22Rv1 (cell line): ENCODE measurements at regions not wholly inside any gene's neighbourhood (a gene's known extent, or its start where the extent isn't known, plus 50 kb on each side); places are given as distances from the start of the nearest gene placed in this dataset.
A peak's percentile ranks its signal among the peaks of the same experiment; 100 is the strongest.

Experiments used
- H3K27ac ChIP-seq: fragments of 450-650 bp; 2 replicates; pipeline ENCODE4 v1.5.1; 2017
- CTCF ChIP-seq: fragments of 450-650 bp; IDR thresholded peaks from 2 replicates; pipeline ENCODE4 v1.5.1; 2017; ENCODE audit warnings: mild to moderate bottlenecking
- ZFX ChIP-seq: fragments of 450-650 bp; IDR thresholded peaks from 2 replicates; pipeline ENCODE4 v1.6.1; 2017; ENCODE audit warnings: antibody characterized with exemption, borderline replicate concordance

- TF ChIP-seq ZFX (no peak), CTCF (no peak)
- no peak overlapping the region for H3K27ac ChIP-seq
Observed at GRCh38 chr1:58836408-58836807, 52.6 kb upstream of the JUN start.

- no peak overlapping the region for H3K27ac ChIP-seq
- no peak for TF ChIP-seq CTCF
- no peak for TF ChIP-seq ZFX
Observed at GRCh38 chr1:58837886-58838285, 54.0 kb upstream of the JUN start.

- H3K27ac ChIP-seq: no peak overlapping the region
Observed at GRCh38 chr1:58839147-58839795, 55.4 kb upstream of the JUN start.

GRCh38 chr1:58839846-58840835 lies 56.3 kb upstream of the JUN start:
- no peak for TF ChIP-seq ZFX
- no peak overlapping the region for H3K27ac ChIP-seq

More at GRCh38 chr1:58839147-58839795, 55.4 kb upstream of the JUN start:
- TF ChIP-seq CTCF: no peak

GRCh38 chr1:58841455-58841854 lies 57.6 kb upstream of the JUN start:
- no peak overlapping the region for H3K27ac ChIP-seq
- peak; percentile 34 for TF ChIP-seq CTCF
- TF ChIP-seq ZFX: no peak

- TF ChIP-seq CTCF: no peak
- TF ChIP-seq ZFX: no peak
- no peak overlapping the region for H3K27ac ChIP-seq
Observed at GRCh38 chr1:58842941-58843340, 59.1 kb upstream of the JUN start.

- H3K27ac ChIP-seq: no peak overlapping the region
- no peak for TF ChIP-seq CTCF
- no peak for TF ChIP-seq ZFX
Observed at GRCh38 chr1:58844176-58844575, 60.3 kb upstream of the JUN start.
